Fibroblast of lung (primary cell): ENCODE measurements at regions not wholly inside any gene's neighbourhood (a gene's known extent, or its start where the extent isn't known, plus 50 kb on each side); places are given as distances from the start of the nearest gene placed in this dataset.

Experiments used
- DNase-seq, 2 donors: peaks; one replicate each; pipeline versions ENCODE4 v3.0.0 to v3.0.0-alpha.2; 2010; ENCODE audit warnings: low read depth in 2 of 2
- H2AFZ ChIP-seq: 2 replicates; pipeline ENCODE4 v1.5.1; 2012; ENCODE audit warnings: low read length, control low read depth, inconsistent platforms
- H3K27ac ChIP-seq: 2 replicates; pipeline ENCODE4 v1.5.1; 2011; ENCODE audit warnings: low read length, control low read depth; ENCODE audit not compliant: insufficient read depth
- H3K27me3 ChIP-seq: 2 replicates; pipeline ENCODE4 v1.5.1; 2011; ENCODE audit warnings: mild to moderate bottlenecking, low read length; ENCODE audit not compliant: control insufficient read depth, insufficient read depth
- H3K36me3 ChIP-seq: 2 replicates; pipeline ENCODE4 v1.5.1; 2011; ENCODE audit warnings: low read length; ENCODE audit not compliant: control insufficient read depth, insufficient read depth
- H3K4me1 ChIP-seq: 2 replicates; pipeline ENCODE4 v1.5.1; 2011; ENCODE audit warnings: low read length; ENCODE audit not compliant: control insufficient read depth, insufficient read depth; ENCODE audit errors: extremely low read depth
- H3K4me2 ChIP-seq: 2 replicates; pipeline ENCODE4 v1.5.1; 2011; ENCODE audit warnings: low read length, control low read depth; ENCODE audit not compliant: insufficient read depth; ENCODE audit errors: extremely low read depth
- H3K4me3 ChIP-seq, 4 experiments: fragments of 200-600 bp in 1 of 4; sonication (generic) in 1 of 4; replicated peaks in 1 of 4; 2 replicates each; pipeline ENCODE4 v1.5.1; 2011 to 2016; ENCODE audit warnings: low read length in 4 of 4, low read depth in 3 of 4, mild to moderate bottlenecking in 3 of 4, control low read depth in 2 of 4, inconsistent platforms in 1 of 4, mixed read lengths in 1 of 4; ENCODE audit not compliant: insufficient read depth in 1 of 4; ENCODE audit errors: control extremely low read depth in 1 of 4
- H3K79me2 ChIP-seq: 2 replicates; pipeline ENCODE4 v1.5.1; 2012; ENCODE audit warnings: mild to moderate bottlenecking, low read length, inconsistent platforms; ENCODE audit not compliant: control insufficient read depth, insufficient read depth
- H3K9ac ChIP-seq: 2 replicates; pipeline ENCODE4 v1.5.1; 2011; ENCODE audit warnings: mild to moderate bottlenecking, low read length, control low read depth; ENCODE audit not compliant: insufficient read depth
- H3K9me3 ChIP-seq: 2 replicates; pipeline ENCODE4 v1.5.1; 2012; ENCODE audit warnings: low read depth, low read length; ENCODE audit not compliant: control insufficient read depth, insufficient read depth
- H4K20me1 ChIP-seq: 2 replicates; pipeline ENCODE4 v1.5.1; 2011; ENCODE audit warnings: low read length; ENCODE audit not compliant: control insufficient read depth, insufficient read depth; ENCODE audit errors: extremely low read depth
- CTCF ChIP-seq, 2 donors: IDR thresholded peaks in 1 of 2; conservative IDR thresholded peaks in 1 of 2; 1 replicate in 1 of 2; 2 replicates in 1 of 2; pipeline ENCODE4 v1.5.1; 2011 to 2012; ENCODE audit warnings: low read length in 2 of 2, control low read depth in 1 of 2, inconsistent platforms in 1 of 2, low read depth in 1 of 2, mild to moderate bottlenecking in 1 of 2
- EZH2 ChIP-seq: IDR thresholded peaks from 2 replicates; pipeline ENCODE4 v1.5.1; 2012; ENCODE audit warnings: low read length, control low read depth, mild to moderate bottlenecking; ENCODE audit errors: missing control alignments

- Histone ChIP-seq H3K4me3 (no peak overlapping the region), H3K9me3 (no peaks in the 10 kb centered on the region), H3K4me2 (no peak overlapping the region), H2AFZ (no peak overlapping the region), H3K27ac (no peak overlapping the region), H3K4me1 (no peaks in the 10 kb centered on the region), H3K36me3 (no peaks in the 10 kb centered on the region), H3K27me3 (no peaks in the 10 kb centered on the region), H3K9ac (no peak overlapping the region), H3K79me2 (no peaks in the 10 kb centered on the region), H4K20me1 (no peaks in the 10 kb centered on the region)
- peak in 1 of 2 donors; percentile 5 for DNase-seq
- no peak for TF ChIP-seq EZH2
- no peak for TF ChIP-seq CTCF (conservative IDR thresholded peaks at IDR 0.05 in 1 of 2, IDR thresholded peaks at IDR 0.05 in 1 of 2; ENCODE audit: low read depth in 1 of 2, low read length in 2 of 2)
Measured at GRCh38 chr4:96099031-96099430, 259.1 kb downstream of the PDHA2 start.

GRCh38 chr4:96102541-96103026 lies 262.7 kb downstream of the PDHA2 start:
- H3K4me2 ChIP-seq = no peak overlapping the region
- no peak overlapping the region for H3K4me3 ChIP-seq
- no peak overlapping the region for H3K27ac ChIP-seq

DNA sequence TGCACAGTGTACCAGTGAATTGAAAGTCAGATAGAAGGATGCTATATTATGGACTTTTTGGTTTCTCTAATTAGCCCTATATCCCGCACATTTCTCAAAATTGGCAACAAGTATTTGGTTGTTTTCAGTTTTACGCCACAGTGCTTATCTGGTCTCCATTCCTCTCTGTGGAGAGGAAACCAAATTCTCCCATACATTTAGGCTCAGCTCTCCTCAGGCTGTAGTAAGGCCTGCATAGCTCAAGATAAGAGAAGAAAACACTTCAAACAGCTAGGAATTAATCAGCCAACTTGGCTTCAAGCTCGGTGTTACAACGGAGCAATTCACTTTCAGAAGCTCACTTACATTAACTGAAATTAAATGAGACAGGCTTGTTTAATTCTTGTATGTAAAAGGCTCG lies 263.2 kb downstream of the PDHA2 start:
- TF ChIP-seq CTCF (conservative IDR thresholded peaks at IDR 0.05 in 1 of 2, IDR thresholded peaks at IDR 0.05 in 1 of 2; ENCODE audit: low read depth in 1 of 2, low read length in 2 of 2) = no peak
- no peak for TF ChIP-seq EZH2

More at GRCh38 chr4:96102541-96103026, 262.7 kb downstream of the PDHA2 start:
- DNase-seq = peak; percentile 56 to 89
- Histone ChIP-seq H3K36me3 (no peaks in the 10 kb centered on the region), H3K4me1 (no peaks in the 10 kb centered on the region), H3K9me3 (no peaks in the 10 kb centered on the region), H2AFZ (no peak overlapping the region), H3K27me3 (no peaks in the 10 kb centered on the region), H3K79me2 (no peaks in the 10 kb centered on the region), H4K20me1 (no peaks in the 10 kb centered on the region), H3K9ac (no peak overlapping the region)
- TF ChIP-seq EZH2 (no peak), CTCF (conservative IDR thresholded peaks at IDR 0.05 in 1 of 2, IDR thresholded peaks at IDR 0.05 in 1 of 2; ENCODE audit: low read depth in 1 of 2, low read length in 2 of 2) (no peak)

More for the DNA sequence above, 263.2 kb downstream of the PDHA2 start:
- H3K79me2 ChIP-seq = no peaks in the 10 kb centered on the region
- no peak overlapping the region for H3K27ac ChIP-seq
- H3K36me3 ChIP-seq = no peaks in the 10 kb centered on the region
- H3K4me1 ChIP-seq = no peaks in the 10 kb centered on the region
- H4K20me1 ChIP-seq = no peaks in the 10 kb centered on the region
- H2AFZ ChIP-seq = no peak overlapping the region
- no peak overlapping the region for H3K4me3 ChIP-seq
- peak; percentile 12 to 82 for DNase-seq
- no peaks in the 10 kb centered on the region for H3K9me3 ChIP-seq
- H3K27me3 ChIP-seq = no peaks in the 10 kb centered on the region
- H3K4me2 ChIP-seq = no peak overlapping the region
- H3K9ac ChIP-seq = no peak overlapping the region
